Stimulated activated CD4-positive, alpha-beta T cell treated with anti-CD3 and anti-CD28 coated beads, Interleukin-4, amount 100 ng/mL, for 4 hours (primary cell): ENCODE measurements at regions not wholly inside any gene's neighbourhood (a gene's known extent, or its start where the extent isn't known, plus 50 kb on each side); places are given as distances from the start of the nearest gene placed in this dataset.

ENCODE experiments used
- DNase-seq, 2 experiments: peaks; one replicate each; pipeline ENCODE4 v3.0.0-alpha.2; 2020

GRCh38 chr4:155616117-155616516 is 50.5 kb upstream of the GUCY1A1 start:
- no peak for DNase-seq

- DNase-seq = no peak
Observed at GRCh38 chr4:155615081-155615887, 51.4 kb upstream of the GUCY1A1 start.

DNA sequence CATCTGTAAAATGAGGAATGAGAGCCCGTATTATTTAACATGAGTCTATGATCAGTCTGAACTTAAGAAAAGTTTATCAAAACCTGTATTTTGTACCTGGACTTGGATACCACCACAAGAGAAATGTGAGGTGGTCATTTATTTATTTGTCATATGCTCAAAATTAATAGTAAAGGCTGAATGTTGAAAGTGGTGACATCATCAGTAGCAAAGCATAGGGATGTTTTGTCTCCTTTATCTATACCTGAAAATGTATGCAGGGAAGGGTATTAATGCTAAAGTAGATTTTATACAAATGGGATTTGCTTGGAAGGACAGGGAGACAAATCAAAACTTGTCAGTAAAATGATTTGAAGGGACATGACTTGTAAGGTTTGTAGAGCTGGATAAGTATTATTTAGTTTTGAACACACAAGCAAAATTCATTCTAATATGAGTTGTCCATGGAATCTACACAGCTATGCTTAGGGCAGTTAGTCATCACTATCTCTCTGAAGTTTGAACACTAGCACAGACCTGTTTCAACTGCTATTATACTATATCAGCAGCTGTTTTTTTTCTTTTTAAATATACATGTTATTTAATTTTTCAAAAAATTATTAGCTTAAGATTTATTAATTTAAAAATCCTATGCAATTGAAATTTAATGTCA is 52.4 kb upstream of the GUCY1A1 start:
- DNase-seq = no peak

- no peak for DNase-seq
Observed at GRCh38 chr4:155612074-155612473, 54.6 kb upstream of the GUCY1A1 start.

- no peak for DNase-seq
Observed at GRCh38 chr4:155611501-155611900, 55.1 kb upstream of the GUCY1A1 start.

DNA sequence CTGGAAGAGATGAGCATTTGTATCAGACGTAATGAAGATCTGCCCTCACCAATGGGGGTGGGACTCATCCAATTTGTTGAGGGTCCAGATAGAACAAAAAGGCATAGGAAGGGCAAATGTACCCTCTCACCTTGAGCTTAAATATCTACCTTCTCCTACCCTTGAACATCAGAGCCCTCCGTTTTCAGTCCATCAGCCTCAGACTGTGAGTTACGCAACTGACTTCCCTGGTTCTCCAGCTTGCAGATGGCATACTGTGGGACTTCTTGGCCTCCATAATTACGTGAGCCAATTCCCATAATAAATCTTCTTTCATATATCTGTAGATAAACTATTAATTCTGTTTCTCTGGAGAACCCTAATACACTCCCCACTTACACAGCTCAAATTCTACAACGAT is 56.5 kb upstream of the GUCY1A1 start:
- no peak for DNase-seq

- no peak for DNase-seq
Observed at GRCh38 chr4:155609455-155610059, 57.1 kb upstream of the GUCY1A1 start.

GRCh38 chr4:155608225-155608885 is 58.3 kb upstream of the GUCY1A1 start:
- DNase-seq = no peak

DNA sequence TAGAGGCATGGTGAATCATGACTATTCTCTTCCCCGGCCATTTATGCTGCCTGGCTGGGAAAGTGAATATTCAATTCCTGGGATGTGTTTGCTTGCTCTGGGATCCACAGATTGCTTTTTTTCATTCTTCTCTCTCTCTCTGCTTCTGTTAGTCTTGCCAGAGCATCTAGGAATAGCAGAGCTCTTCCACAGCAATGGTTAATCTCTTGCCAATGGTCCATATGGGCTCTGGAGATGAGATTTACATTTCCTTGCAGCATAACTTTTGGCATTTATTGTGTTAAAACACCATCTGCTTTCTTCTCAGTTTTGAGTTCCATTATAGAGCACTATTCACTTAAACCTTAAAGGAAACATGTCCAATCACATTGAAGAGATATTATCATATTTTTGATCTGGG is 59.2 kb upstream of the GUCY1A1 start:
- DNase-seq = no peak

DNA sequence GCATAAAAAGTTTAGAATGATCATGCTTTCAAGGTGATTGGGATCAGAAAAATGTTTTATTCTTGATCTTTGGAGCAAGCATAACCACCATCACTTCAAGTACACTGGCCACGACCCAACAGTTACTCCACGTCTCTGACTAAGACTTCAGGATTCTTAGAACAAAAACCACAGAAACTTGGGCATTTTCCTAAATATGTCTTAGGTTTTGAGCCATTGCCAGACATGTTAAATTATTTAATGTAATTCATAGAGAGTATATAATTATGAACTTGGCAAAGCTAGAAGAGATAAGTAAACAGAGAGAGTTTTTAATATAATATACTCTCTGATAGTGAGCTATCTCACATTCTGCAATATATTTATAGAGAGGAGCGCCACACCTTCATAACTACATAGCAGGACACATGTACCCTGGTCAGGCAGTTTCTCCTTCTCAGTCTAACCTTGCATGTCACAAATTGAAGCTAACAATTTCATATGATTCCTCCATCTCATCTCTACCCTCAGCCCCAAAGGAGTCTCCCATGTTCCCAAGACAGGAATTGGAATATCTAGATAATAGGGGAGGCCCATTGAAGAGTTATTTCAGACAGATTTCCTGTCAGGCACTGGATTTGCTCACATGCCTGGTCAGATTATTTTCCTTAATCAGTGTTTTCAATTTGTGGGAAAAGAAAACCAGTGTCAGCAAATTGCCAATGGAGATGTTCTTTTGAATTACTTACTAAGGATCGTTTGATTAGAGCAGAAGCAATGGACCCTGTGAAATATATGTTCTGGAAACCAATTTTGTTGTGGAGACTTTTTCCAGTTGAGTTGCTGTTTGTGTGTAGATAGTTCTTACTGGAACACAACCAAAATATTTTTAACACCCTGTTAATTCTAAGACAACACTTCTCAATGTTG is 61.7 kb upstream of the GUCY1A1 start:
- DNase-seq = no peak

- no peak for DNase-seq
Observed at GRCh38 chr4:155603360-155603891, 63.2 kb upstream of the GUCY1A1 start.

DNA sequence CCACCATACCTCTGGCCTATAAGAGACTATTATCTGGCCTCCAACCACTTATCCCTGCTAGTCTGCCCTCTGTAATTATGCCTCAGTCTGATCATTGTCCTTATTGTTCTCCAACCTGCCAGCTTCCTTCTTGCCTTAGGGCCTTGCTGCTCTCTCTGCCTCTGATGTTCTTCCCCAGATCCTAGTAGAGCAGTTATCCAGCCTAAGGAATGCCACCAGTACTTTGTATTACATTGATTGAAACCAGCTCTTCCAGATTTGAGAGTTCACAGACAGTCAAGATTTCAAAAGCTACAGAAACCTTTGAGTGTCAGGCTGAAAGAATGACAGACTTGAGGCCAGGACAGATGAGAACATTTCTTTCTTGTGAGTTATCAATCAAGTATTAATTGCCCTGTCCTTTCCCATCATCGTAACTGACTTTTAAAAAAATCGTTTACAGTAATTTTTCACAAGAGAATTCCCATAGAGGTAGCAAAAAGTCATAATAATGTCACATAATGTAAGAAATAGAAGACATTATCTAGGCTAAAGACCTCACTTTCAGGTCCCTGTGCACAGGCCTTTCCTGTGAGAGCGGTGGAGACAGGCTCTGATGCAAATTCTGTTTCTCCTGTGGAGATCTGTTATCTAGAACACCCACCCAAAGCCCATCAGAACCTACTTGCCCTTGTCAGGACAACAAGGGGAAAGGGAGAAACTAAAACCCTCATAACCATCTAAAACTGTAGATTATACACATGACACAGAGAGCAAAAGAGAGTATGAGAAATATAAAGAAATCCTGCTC is 64.1 kb upstream of the GUCY1A1 start:
- DNase-seq = no peak

- no peak for DNase-seq
Observed at GRCh38 chr4:155600244-155600643, 66.4 kb upstream of the GUCY1A1 start.

- no peak for DNase-seq
Observed at GRCh38 chr4:155599596-155599995, 67.1 kb upstream of the GUCY1A1 start.

- no peak for DNase-seq
Observed at GRCh38 chr4:155599085-155599484, 67.6 kb upstream of the GUCY1A1 start.

DNA sequence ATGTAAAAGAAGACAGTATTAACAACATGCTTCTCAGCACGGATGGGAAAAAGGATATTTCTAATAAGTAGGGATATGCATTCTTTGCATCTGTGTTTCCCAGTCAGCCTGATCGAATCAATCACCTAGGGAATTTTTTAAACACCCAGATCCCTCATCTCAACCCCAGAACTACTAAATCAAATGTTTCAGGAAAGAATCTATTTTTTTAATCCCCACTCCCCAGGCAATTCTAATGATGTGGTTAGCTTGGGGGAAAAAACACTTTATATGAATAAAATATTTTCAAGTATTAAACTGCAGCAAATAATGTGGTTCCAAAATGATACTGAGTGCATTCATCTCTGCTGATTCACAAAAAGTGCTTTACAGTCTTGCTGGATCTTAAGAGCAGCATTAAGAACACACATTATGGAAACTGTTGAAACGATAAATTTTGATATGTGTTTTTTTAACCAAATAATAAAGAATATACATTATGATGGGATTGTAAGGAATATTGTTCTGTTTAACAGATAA is 68.7 kb upstream of the GUCY1A1 start:
- no peak for DNase-seq

GRCh38 chr4:155597281-155597680 is 69.4 kb upstream of the GUCY1A1 start:
- DNase-seq = no peak

- DNase-seq = no peak
Observed at GRCh38 chr4:155593793-155594192, 72.9 kb upstream of the GUCY1A1 start.

DNA sequence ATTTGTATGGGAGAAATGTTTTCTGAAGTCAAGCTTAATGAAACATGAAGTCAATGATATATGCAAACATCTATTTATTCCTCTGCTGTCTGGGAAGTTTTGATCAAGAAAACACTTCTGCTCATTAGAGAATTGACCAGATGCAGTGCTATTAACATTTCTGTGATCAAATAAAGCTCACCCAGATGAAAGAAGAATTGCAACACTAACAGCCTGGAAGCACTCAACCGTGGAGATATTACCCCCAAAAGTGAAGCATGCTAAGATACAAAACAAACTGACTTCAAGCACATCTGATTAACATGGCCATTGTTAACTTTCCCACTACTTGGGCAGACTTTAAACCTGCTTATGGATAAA is 73.7 kb upstream of the GUCY1A1 start:
- no peak for DNase-seq

- DNase-seq = no peak
Observed at GRCh38 chr4:155592179-155592937, 74.3 kb upstream of the GUCY1A1 start.
